Activated CD8-positive, alpha-beta memory T cell treated with anti-CD3 and anti-CD28 coated beads for 36 hours (primary cell): ENCODE measurements at regions not wholly inside any gene's neighbourhood (a gene's known extent, or its start where the extent isn't known, plus 50 kb on each side); places are given as distances from the start of the nearest gene placed in this dataset.

Experiments used
- CTCF ChIA-PET: fragments of 350-600 bp; sonication (Branson Sonifier 250); formaldehyde crosslinking; loops from one replicate; lab custom pipeline; 2021; ENCODE audit warnings: antibody characterized with exemption; lab: Charles Lee
- POLR2A ChIA-PET: fragments of 350-600 bp; sonication (Branson Sonifier 250); formaldehyde crosslinking; loops from one replicate; lab custom pipeline; 2021; ENCODE audit warnings: antibody characterized with exemption; lab: Charles Lee

DNA sequence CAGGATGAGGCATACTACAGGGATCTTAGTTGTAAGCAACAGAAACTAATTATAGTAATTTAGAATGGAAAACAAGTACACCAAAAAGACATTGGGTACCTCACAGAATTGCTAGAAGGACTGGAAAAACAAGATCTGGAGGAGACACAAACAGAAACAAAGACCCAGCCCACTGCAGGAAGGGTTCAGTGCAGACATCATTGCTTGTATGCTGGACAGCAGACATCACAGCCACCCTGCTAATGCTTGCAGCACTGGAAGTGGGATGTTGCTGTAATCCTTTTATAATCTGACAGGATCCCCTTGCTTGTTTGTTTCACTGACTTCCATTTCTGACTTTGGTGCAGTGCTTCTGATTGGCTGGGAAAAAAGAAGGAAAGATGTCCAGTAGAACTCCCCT, 111.4 kb upstream of the ZNF678 start:
- POLR2A ChIA-PET, result no interaction called here
- CTCF ChIA-PET, result no interaction called here

DNA sequence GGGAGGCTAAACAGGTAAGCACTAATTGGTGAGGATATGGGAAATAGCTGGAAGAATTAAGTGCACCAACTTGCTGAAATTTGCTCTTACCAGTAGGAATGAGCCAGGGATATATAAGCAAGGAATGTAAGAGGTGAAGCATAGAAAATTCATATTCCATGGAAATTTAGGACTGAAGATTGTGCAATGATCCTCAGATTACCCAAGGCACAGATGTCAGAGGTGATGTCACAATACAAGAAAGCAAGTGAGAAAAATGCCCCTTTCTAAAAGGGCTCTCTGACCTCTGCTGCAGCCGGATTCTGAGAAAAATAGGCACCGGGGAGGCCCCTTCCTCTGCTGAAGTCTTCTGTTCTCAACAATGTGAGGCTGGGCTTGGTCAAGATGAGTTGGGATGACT, 112.3 kb upstream of the ZNF678 start:
- POLR2A ChIA-PET, result no interaction called here
- CTCF ChIA-PET, result no interaction called here

DNA sequence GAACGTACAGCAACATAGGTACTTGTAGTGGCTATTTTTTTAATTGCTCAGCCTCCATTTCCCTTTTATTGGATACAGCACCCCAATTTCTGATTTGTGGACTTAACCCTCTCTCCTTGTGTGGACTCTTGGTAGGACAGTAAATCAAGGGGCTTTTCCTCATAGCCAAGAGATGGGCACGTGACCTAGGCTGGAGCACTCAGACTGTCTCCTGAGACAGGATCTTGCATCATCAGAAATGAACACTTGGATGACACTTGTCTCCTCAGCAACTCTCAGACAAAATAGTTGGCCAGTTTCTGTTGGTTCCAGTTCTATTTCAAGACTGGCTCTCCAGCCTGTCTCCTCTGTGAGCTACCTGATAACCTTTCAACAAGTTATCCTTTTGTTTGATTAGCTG, 112.9 kb upstream of the ZNF678 start:
- ChIA-PET POLR2A (no interaction called here), CTCF (no interaction called here)

DNA sequence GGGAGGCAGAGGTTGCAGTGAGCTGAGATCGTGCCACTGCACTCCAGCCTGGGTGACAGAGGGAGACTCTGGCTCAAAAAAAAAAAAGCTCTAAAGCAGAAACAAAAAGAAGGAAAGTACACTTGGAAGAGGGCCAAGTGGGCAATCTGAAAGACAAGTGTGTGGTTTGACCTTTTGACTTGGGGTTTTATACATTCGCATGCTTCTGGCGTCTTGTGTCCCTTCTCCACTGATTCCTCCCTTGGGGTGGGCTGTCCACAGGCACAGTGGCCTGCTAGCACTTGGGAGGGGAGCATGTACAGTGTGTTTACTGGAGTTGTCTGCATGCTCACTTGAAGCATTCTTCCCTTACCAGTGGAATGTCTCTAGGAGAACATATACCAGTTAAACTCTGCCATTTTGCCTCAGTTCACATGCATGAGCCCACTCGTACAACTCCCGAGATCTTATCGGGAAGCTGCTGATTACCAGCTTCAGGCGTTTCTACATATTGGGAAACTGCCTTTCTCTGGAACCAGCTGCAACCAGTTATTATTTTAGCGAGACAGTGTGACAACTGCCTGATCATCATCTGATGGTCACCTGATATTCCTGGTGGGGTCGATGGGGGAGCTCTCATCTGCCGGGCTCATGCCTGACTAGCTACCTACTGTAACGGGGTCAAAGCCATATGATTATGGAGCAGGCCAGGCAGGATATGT, 113.5 kb upstream of the ZNF678 start:
- ChIA-PET CTCF (no interaction called here), POLR2A (no interaction called here)

DNA sequence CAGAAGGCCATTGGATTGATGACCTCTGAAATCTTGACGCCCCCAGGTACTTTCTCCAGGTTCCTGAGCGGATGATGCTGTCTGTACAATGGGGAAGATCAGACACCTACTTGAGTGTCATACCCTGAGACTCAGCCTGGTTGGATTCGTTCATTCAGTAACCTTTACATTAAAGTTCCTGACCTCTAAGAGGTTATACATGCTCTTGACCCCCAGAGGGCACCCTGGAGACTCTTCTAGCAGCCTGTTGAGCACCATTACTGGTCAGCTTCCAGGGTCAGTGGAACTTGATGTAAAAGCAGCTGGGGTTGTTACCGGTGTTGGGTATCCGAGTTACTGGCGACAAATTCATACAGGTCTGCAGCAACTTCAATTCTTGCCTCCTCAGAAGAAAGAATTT, 114.3 kb upstream of the ZNF678 start:
- POLR2A ChIA-PET, result no interaction called here
- CTCF ChIA-PET, result no interaction called here

DNA sequence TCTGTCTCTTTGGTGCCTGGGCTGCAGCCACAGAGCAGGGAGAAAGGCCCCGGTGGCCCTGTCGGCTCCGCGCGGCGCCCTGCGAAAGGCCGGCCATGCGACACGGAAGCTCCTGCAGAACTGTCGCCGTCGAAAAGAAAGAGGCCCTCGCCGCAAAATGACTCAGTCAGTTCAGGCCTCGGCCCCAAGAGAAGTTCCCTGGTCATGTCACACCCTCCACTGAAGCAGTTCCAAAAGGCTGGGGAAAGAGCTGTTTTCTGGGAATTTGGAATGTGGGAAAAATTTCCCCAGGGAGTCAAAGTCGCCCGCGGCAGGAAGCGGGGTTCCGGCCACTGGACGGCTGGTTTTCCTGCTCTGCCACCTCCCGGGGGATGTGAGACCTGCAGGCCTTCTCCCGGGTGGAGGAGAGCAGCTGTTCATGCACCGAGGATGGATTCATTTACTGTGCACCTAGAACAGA, 115.8 kb upstream of the ZNF678 start:
- POLR2A ChIA-PET, result no interaction called here
- CTCF ChIA-PET, result no interaction called here

DNA sequence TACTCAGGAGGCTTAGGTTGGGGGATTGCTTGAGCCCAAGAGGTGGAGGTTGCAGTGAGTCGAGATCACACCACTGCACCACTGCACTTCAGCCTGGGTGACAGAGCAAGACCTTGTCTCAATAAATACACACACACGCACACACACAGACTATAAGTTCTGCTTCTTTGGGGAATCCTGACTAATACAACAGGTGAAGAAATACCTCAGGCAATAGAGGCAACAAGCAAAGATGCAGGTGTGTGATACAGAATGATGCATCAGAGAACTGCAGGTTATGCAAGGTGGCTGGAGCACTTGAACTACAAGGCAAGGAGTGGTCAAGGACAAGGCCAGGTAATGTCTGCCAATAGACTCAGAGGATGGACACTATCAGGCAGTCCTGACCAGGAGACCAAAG, 117.6 kb upstream of the ZNF678 start:
- POLR2A ChIA-PET, result no interaction called here
- CTCF ChIA-PET, result no interaction called here

DNA sequence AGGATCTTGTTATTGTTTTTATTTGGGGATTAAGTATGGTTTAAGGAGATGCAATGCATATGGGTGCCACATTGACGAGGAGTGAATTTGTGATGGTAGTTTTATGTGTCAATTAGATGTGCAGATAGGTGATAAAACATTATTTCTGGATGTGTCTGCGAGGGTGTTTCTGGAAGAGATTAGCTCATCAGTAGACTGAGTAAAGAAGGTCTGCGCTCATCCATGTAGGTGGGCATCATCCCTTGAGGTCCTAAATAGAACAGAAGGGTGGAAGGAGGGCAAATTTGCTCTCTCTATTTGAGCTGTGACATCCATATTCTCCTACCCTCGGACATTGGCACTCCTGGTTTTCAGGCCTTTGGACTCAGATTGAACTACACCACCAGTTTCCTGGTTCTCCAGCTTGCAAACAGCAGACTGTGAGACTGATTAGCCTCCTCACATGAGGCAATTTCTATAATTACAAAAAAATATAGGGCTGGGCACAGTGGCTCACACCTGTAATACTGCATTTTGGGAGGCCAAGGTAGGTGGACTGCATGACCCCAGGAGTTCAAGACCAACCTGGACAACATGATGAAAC, 118.2 kb upstream of the ZNF678 start:
- POLR2A ChIA-PET, result no interaction called here
- CTCF ChIA-PET, result no interaction called here

DNA sequence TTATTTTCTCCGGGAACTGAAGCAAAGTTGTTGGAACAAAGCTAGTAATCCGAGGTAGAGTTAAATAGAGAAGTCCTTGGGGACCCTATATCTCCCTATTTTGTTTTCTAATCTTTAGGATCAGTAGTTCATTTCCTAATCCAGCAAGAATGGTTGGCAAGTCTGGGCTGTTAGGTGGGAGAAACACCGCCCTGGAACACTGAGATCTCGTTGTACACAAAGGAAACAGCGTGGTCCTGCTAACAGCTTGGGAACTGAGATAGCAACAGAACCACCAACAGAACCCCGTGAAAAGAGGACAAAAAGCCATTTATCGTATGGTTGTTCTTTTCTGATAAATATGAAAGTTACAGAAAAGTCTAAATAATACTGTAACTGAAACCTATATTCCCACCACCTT, 121.9 kb upstream of the CDC42BPA start:
- CTCF ChIA-PET, result no interaction called here
- POLR2A ChIA-PET, result no interaction called here

DNA sequence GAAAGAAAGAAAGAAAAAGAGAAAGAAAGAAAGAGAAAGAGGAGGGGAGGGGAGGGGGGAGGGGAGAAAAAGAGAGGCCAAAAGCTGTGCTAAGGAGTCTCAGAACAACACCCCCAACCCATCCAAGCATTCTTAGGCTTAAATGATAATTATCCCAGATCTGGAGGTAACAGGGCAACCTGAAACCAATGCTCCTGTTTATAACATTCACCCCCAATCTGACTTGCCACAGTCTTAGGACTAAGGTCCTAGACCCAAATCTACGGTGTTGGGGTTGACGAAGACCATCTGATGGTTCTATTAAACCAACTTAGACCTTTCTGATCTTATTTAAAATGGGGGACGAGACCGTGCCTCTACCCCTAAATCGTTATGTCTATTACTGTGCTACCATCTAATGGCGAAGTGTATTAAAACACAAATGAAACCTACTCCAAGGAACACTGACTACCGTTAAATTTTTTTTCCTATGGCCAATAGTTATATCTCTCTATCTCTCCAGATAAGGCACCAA, 119.3 kb upstream of the CDC42BPA start:
- ChIA-PET CTCF (no interaction called here), POLR2A (no interaction called here)

DNA sequence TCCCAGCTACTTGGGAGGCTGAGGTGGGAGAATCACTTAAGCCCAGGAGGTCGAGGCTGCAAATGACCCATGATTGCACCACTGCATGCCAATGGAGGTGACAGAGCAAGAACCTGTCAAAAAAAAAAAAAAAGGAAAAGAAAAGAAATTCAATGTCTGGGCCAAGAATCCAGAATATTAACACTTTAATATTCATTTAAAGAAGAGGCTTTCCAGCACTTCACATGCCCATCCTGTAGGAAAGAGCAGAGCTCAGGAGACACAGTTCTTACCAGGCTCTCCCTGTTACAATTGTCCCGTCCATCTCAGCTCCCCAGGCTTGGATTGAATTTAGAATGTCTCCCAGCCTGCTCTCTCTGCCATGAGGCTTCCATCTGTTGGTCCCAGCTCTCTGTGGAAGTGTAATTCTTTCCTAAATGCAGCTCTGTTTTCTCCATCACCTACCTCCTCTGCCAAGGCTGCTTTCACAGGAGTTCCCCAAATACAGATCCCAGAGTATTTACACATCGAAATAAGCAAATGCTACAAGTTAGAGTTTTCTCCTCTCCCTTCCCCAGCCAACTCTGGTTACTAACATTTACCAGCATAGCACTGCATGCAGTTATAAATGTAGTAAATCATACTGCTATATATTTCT, 116.6 kb upstream of the CDC42BPA start:
- ChIA-PET POLR2A (no interaction called here), CTCF (interaction anchor here (0.7 kb wide), 1 partner anchor 1369 kb away, joined by 3 read pairs; no protein-coding TSS in a partner anchor)

DNA sequence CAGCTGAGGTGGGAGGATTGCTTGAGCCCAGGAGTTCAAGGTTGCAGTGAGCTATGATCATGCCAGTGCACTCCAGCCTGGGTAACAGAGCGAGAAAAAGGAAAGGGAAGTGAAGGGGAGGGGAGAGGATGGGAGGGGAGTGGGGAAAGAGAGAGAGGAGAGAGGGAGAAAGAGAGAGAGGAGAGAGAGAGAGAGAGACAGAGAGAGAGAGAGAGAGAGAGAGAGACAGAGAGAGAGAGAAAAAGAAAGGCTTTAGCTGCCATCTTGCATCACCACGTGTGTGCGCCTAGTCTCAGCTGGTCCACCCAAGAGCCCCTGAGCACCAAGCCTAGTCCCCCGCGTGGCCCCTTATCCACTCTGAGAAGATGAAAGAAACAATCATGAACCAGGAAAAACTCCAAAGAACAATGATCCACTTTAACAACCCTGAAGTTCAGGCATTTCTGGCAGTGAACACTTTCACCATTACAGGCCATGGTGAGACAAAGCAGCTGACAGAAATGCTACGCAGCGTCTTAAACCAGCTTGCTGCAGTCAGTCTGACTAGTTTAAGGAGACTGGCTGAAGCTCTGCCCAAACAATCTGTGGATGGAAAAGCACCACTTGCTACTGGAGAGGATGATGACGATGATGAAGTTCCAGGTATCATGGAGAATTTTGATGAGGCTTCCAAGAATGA, 115.5 kb upstream of the CDC42BPA start:
- CTCF ChIA-PET, result no interaction called here
- POLR2A ChIA-PET, result interaction anchor here (0.6 kb wide), 2 partner anchors 93 to 526 kb away, joined by 3 read pairs; no protein-coding TSS in a partner anchor

DNA sequence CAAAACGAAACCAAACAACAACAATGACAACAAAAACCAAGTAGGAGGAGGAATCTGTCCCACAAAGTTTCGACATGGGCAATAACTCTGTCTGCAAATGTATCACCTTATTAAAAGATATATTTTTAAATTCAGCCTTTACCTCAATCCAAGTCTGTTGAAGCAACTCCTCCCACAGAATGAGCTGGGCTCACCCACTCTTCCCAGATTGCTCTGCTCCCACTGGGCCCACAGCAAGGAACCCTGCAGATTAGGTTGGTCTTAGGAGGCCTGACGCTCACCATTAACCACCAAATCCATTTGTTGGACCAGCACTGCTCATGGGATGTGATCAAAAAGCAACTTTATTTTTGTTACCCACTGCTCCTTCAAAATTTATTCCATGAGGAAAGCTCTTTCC, 114.7 kb upstream of the CDC42BPA start:
- ChIA-PET POLR2A (no interaction called here), CTCF (no interaction called here)

DNA sequence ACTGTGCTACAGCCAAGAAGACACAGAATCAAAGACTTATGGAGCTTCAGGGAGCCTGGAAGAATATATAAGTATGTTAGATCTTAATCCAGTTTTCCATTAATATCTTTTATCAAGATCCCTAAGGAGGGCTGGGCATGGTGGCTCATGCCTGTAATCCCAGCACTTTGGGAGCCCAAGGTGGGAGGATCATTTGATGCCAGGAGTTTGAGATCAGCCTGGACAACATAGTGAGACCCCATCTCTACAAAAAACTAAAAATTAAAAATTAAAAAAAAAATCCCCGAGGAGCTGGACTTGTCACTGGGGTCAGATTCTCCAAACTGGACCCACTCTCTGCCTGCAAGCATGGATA, 113.9 kb upstream of the CDC42BPA start:
- ChIA-PET CTCF (no interaction called here), POLR2A (no interaction called here)

DNA sequence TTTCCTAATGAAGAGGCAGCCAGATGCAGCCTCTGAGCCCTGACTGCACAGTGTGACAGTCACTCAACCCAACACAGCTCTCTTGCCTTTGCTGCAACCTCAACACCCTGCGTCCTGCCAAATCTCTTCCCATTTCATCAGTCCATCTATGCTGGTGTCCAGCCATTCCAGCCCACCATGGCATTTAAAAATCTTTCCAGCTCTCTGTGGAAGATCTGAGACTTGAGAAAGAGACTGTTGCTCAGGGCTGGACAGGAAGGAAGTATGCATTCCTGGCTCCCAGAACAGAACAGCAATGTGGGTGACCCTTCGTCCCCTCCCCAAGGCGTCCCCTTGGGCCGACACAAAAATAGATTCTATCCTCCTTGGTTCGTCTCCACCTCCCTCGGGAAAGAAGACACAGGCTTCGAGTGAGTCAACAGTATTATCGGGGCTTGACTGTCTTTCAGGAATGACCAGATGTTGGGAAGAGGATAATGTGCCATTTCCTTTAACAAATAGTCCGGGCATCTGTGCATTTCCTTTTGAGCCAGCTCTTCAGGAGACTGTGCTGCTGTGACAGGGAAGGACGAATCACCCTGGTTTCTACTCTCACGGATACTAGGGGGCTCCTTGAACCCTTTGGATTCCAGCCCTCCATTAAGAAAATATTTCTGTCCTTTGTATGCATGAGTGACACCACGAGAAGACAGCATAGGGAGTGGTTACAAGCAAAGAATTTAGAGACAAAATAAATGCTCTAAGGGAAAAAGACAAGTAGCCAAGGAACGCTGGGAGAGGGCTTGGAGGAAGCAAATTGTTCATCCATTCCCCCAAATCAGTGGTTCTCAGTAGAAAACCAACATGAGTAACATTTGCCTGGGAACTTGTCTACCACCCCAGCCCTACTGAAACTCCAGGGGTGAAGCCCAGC, 111.4 kb upstream of the CDC42BPA start:
- POLR2A ChIA-PET, result no interaction called here

DNA sequence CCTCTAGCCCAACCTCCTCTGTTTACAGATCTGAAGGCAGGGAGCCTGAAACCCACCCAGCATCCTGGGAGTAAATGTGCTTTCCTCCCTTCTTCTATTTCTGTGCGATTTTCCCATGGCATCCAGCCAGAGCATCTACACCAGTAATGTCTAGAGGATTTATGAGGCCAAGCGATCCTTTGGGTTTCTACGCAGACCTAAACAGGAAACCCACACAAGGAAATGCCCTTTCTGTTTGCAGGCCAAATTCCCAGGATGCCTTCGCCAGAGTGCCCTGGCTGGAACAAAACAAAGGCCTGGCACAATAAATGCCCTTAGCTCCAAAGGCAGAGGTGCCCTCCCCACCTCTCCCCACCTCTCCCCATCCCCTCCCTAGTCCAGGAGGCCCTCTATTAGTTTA, 110.5 kb upstream of the CDC42BPA start:
- ChIA-PET POLR2A (no interaction called here), CTCF (no interaction called here)

More for the DNA sequence above, 111.4 kb upstream of the CDC42BPA start:
- CTCF ChIA-PET, result no interaction called here

DNA sequence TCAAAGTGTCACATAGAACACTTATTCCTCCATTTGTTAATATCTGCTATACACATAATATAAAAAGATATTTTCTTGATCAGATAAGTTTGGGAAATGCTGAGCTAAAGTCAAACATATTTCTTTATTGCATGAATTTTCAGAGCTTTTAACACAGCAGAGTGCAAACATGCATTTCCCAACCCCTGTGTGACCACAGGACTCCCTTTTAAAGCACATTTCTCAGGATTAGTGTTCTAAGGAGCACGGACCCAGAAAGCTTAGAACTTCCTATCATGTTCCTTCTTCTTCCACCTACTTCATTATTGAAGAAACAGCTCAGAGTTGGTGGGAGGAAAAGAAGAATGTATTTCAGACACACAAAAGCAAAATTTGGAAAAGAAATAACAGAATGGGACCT, 109.1 kb upstream of the CDC42BPA start:
- POLR2A ChIA-PET, result no interaction called here
- CTCF ChIA-PET, result no interaction called here

DNA sequence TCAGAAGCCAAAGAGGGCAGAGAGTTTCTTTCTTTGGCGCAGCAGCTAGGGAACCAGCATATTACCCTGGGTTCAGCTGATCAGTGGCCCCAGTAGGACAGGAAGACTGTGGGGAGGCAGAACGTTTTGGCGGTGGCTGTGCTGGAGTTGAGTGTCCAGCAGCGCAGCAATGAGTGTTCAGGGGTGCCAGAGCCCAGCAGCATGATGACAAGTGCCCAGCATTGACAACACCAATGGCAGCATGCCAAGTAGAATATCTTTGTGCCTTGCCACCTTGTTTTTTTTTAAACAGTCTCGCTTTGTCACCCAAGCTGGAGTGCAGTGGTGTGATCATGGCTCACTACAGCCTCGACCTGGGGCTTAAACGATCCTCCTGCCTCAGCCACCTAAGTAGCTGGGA, 106.7 kb upstream of the CDC42BPA start:
- ChIA-PET CTCF (no interaction called here), POLR2A (no interaction called here)

DNA sequence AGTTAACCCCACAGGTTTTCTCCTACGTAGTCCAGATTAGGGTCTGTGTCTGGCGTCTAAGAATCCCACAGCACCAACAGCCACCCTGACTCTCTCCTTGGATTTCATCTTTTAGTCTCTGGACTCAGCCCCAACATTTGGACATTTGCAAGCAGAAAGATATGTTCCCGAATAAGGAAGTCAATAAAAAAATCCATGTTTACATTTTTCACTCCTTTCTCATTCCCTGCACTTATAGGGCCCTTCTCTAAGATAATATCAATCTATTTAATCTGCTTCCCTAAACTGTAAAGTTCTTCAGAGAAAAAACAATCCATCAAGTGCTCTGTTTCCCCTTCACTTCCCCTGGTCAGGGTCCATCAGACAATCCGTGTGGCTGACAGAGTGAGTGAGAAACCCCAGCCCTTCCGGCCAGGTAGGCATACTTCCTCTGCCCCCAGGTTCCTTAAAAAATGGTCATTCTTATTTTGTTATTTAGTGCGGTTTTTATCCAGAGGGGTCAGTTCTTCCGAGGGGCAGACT, 105.9 kb upstream of the CDC42BPA start:
- CTCF ChIA-PET, result no interaction called here
- POLR2A ChIA-PET, result no interaction called here
